ENCODE measurements at regions not wholly inside any gene's neighbourhood (a gene's known extent, or its start where the extent isn't known, plus 50 kb on each side); places are given as distances from the start of the nearest gene placed in this dataset.

DNA sequence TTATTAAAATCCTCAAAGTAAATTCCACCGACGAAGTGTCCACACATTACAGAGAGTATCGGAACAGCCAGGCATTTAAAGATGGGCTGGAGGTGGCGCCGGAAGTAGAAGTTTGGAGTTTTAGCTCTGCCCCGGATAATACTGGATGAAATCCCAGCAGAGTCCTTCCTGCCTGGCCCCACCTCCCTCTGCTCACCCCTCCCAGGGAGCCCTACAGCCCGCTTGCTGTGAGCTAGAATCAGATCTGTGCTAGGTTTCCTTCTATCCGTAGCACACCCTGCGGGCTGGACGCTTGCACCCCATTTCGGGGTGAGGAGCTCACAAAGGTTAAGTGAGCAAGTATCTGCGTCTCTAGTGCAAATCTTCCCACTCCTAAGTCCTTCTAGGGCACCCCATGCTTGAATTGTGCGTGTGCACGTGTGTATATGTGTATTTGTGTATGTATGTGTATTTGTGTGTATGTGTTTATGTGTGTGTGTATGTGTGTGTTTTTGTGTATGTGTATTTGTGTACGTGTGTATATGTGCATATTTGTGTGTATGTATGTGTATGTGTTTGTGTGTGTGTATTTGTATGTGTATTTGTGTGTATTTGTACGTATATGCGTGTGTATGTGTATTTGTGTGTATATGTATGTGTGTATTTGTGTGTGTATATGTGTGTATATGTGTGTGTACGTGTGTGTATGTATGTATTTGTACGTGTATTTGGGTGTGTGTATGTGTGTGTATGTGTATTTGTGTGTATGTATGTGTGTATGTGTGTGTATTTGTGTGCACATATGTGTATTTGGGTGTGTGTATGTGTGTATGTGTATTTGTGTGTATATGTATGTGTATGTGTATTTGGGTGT, 61.4 kb downstream of the HAPSTR1 start:
- FAIRE-seq (no peak), DNase-seq (ENCODE audit: low read depth, low spot score) (no peak)
- POLR2A ChIA-PET, result no interaction called here
- H3K4me2 ChIP-seq (ENCODE audit: insufficient read depth, low read length), result no peak overlapping the region
- H2AFZ ChIP-seq (ENCODE audit: low read depth, low read length), result no peak overlapping the region
- no peak overlapping the region for H3K27ac ChIP-seq (ENCODE audit: insufficient read depth, low read depth, low read length)
- BruUV-seq (replicated peaks), result no TSS peak
- no peak overlapping the region for H3K4me3 ChIP-seq (replicated peaks in 1 of 3; ENCODE audit: insufficient read depth in 1 of 3, low read depth in 1 of 3, low read length in 3 of 3)
- H3K9ac ChIP-seq (replicated peaks; ENCODE audit: extremely low read depth, insufficient read depth, low read length), result no peak overlapping the region
- H3K36me3 ChIP-seq (ENCODE audit: control insufficient read depth in 2 of 2, extremely low read depth in 1 of 2, insufficient read depth in 2 of 2, low read length in 2 of 2), result no peaks in the 10 kb centered on the region
- peaks cover 2% of the 10 kb centered on the region for H4K20me1 ChIP-seq (replicated peaks; ENCODE audit: control insufficient read depth, extremely low read depth, insufficient read depth, low read length)
- H3K79me2 ChIP-seq (ENCODE audit: control insufficient read depth, insufficient read depth, low read length), result no peaks in the 10 kb centered on the region
- TF ChIP-seq GATA2 (IDR thresholded peaks at IDR 0.05; ENCODE audit: insufficient read depth, insufficient read length, low read depth, low read length) (no peak), JUN (IDR thresholded peaks at IDR 0.05; ENCODE audit: borderline replicate concordance, insufficient read depth, insufficient read length, low read depth) (no peak), MYC (IDR thresholded peaks at IDR 0.05; ENCODE audit: low read depth, low read length) (no peak), POLR2AphosphoS5 (IDR thresholded peaks at IDR 0.05; ENCODE audit: insufficient read depth, low read depth, low read length) (no peak), EZH2 (IDR thresholded peaks at IDR 0.05; ENCODE audit: borderline replicate concordance, low read depth, low read length, severe bottlenecking) (no peak), FOS (IDR thresholded peaks at IDR 0.05; ENCODE audit: borderline replicate concordance, insufficient read depth, low read length) (no peak), POLR2A (IDR thresholded peaks at IDR 0.05; ENCODE audit: low read depth, low read length) (no peak)
- TF ChIP-seq, protein P1, sequence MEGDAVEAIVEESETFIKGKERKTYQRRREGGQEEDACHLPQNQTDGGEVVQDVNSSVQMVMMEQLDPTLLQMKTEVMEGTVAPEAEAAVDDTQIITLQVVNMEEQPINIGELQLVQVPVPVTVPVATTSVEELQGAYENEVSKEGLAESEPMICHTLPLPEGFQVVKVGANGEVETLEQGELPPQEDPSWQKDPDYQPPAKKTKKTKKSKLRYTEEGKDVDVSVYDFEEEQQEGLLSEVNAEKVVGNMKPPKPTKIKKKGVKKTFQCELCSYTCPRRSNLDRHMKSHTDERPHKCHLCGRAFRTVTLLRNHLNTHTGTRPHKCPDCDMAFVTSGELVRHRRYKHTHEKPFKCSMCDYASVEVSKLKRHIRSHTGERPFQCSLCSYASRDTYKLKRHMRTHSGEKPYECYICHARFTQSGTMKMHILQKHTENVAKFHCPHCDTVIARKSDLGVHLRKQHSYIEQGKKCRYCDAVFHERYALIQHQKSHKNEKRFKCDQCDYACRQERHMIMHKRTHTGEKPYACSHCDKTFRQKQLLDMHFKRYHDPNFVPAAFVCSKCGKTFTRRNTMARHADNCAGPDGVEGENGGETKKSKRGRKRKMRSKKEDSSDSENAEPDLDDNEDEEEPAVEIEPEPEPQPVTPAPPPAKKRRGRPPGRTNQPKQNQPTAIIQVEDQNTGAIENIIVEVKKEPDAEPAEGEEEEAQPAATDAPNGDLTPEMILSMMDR (IDR thresholded peaks at IDR 0.05; ENCODE audit: extremely low read depth in 1 of 2, insufficient read depth in 1 of 2, low read depth in 1 of 2, low read length in 2 of 2), result no peak
- TF ChIP-seq, protein P2, sequence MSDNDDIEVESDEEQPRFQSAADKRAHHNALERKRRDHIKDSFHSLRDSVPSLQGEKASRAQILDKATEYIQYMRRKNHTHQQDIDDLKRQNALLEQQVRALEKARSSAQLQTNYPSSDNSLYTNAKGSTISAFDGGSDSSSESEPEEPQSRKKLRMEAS (IDR thresholded peaks at IDR 0.05; ENCODE audit: insufficient read depth, insufficient read length), result no peak
- dilution Hi-C loops (cut with MboI; ENCODE audit: extremely low pct_ligation_motif_present, low sequenced_read_pairs), result no loop called here
- no peaks in the 10 kb centered on the region for H3K27me3 ChIP-seq (ENCODE audit: control insufficient read depth in 2 of 2, insufficient read depth in 2 of 2, low read length in 2 of 2)
- no peaks in the 10 kb centered on the region for H3K9me1 ChIP-seq (replicated peaks; ENCODE audit: control insufficient read depth, extremely low read depth, insufficient read depth, low read length)
- intact Hi-C loops (cut with micrococcal nuclease), result no loop called here
- no peaks in the 10 kb centered on the region for H3K4me1 ChIP-seq (ENCODE audit: control insufficient read depth, extremely low read depth, insufficient read depth, low read length)
- CTCF ChIA-PET, result interaction anchor here (1.1 to 1.3 kb wide), 2 partner anchors 7 to 14 kb away, joined by 3 to 7 read pairs; no protein-coding TSS in a partner anchor
- no peaks in the 10 kb centered on the region for H3K9me3 ChIP-seq (replicated peaks; ENCODE audit: control insufficient read depth, insufficient read depth, low read length)
